Kidney (tissue), 13 donors: ENCODE measurements at regions not wholly inside any gene's neighbourhood (a gene's known extent, or its start where the extent isn't known, plus 50 kb on each side); places are given as distances from the start of the nearest gene placed in this dataset.

Source experiments
- DNase-seq, 5 donors: peaks; one replicate each; pipeline ENCODE4 v3.0.0-alpha.2; 2013 to 2020
- FAIRE-seq: peaks from 2 replicates; lab custom pipeline; 2012; peaks lifted over from hg19 to GRCh38; lab: Jason Lieb, UNC
- H3K27ac ChIP-seq, 2 donors: one replicate each; pipeline ENCODE4 v1.7.0; 2013; ENCODE audit warnings: low read depth in 2 of 2, low read length in 2 of 2, inconsistent platforms in 1 of 2
- H3K27me3 ChIP-seq: one replicate; pipeline ENCODE4 v1.7.1; 2013; ENCODE audit warnings: low read length, inconsistent platforms; ENCODE audit not compliant: control insufficient read depth, insufficient read depth
- H3K36me3 ChIP-seq, 3 donors: one replicate each; pipeline versions ENCODE4 v1.7.0 to v1.7.1; 2013; ENCODE audit warnings: low read length in 3 of 3, control low read depth in 1 of 3, inconsistent platforms in 1 of 3; ENCODE audit not compliant: insufficient read depth in 3 of 3, control insufficient read depth in 2 of 3
- H3K4me1 ChIP-seq, 3 donors: one replicate each; pipeline versions ENCODE4 v1.7.0 to v1.7.1; 2013; ENCODE audit warnings: low read length in 3 of 3, inconsistent platforms in 1 of 3, low read depth in 1 of 3; ENCODE audit not compliant: control insufficient read depth in 2 of 3, insufficient read depth in 2 of 3
- H3K4me3 ChIP-seq, 3 donors: one replicate each; pipeline versions ENCODE4 v1.7.0 to v1.8.1; 2013; ENCODE audit warnings: low read length in 3 of 3, control low read depth in 1 of 3, inconsistent platforms in 1 of 3
- H3K9ac ChIP-seq, 3 donors: one replicate each; pipeline versions ENCODE4 v1.7.0 to v1.7.1; 2013; ENCODE audit warnings: low read length in 3 of 3, control low read depth in 1 of 3, inconsistent platforms in 1 of 3
- H3K9me3 ChIP-seq, 3 donors: one replicate each; pipeline versions ENCODE4 v1.7.0 to v1.7.1; 2013; ENCODE audit warnings: low read length in 3 of 3, control low read depth in 1 of 3, inconsistent platforms in 1 of 3; ENCODE audit not compliant: control insufficient read depth in 2 of 3, insufficient read depth in 1 of 3
- CTCF ChIP-seq: IDR thresholded peaks from 3 replicates; pipeline ENCODE4 v1.5.1; 2012; ENCODE audit warnings: mild to moderate bottlenecking, moderate library complexity, borderline replicate concordance; ENCODE audit not compliant: insufficient read depth; ENCODE audit errors: extremely low read depth
- intact Hi-C: fragments of 100-400 bp; cut with DNase I; formaldehyde crosslinking; loops from one replicate; pipeline ENCODE4 v1.11.1; 2022
- donor health status: control.
- donor health status: control.
- donor health status: control.
- donor health status: control.
- donor health status: control.
- donor health status: DM: yes; HTN: yes; CAD: no.
- donor health status: Normal renal cell carcinoma (clear cell type).

- Histone ChIP-seq H3K4me3 (no peak overlapping the region), H3K9me3 (peaks cover 0 to 12% (median 3%) of the 10 kb centered on the region in 3 donors), H3K27me3 (no peaks in the 10 kb centered on the region), H3K36me3 (no peaks in the 10 kb centered on the region), H3K4me1 (no peaks in the 10 kb centered on the region), H3K27ac (no peak overlapping the region), H3K9ac (no peak overlapping the region)
- intact Hi-C loops, result no loop called here
- no peak for DNase-seq
- no peak for FAIRE-seq
- TF ChIP-seq CTCF, result no peak
Observed at GRCh38 chr5:54669845-54670244, 152.3 kb downstream of the SNX18 start.

GRCh38 chr5:54669285-54669684, 151.7 kb downstream of the SNX18 start:
- no peaks in the 10 kb centered on the region for H3K36me3 ChIP-seq
- DNase-seq, result no peak
- H3K27me3 ChIP-seq, result no peaks in the 10 kb centered on the region

GRCh38 chr5:54668096-54668495, 150.5 kb downstream of the SNX18 start:
- H3K36me3 ChIP-seq, result no peaks in the 10 kb centered on the region
- H3K9me3 ChIP-seq, result peaks cover 0 to 12% (median 3%) of the 10 kb centered on the region in 3 donors
- no peak for TF ChIP-seq CTCF
- no peaks in the 10 kb centered on the region for H3K4me1 ChIP-seq
- no peak overlapping the region for H3K4me3 ChIP-seq
- H3K27me3 ChIP-seq, result no peaks in the 10 kb centered on the region
- H3K9ac ChIP-seq, result no peak overlapping the region
- no peak overlapping the region for H3K27ac ChIP-seq
- DNase-seq (no peak), FAIRE-seq (no peak)
- intact Hi-C loops, result no loop called here

More at GRCh38 chr5:54669285-54669684, 151.7 kb downstream of the SNX18 start:
- Histone ChIP-seq H3K27ac (no peak overlapping the region), H3K9me3 (peaks cover 0 to 12% (median 3%) of the 10 kb centered on the region in 3 donors), H3K9ac (no peak overlapping the region), H3K4me3 (no peak overlapping the region), H3K4me1 (no peaks in the 10 kb centered on the region)
- TF ChIP-seq CTCF, result no peak
- intact Hi-C loops, result no loop called here
- no peak for FAIRE-seq

GRCh38 chr5:54667136-54667535, 149.6 kb downstream of the SNX18 start:
- Histone ChIP-seq H3K9me3 (peaks cover 0 to 10% (median 0%) of the 10 kb centered on the region in 3 donors), H3K36me3 (no peaks in the 10 kb centered on the region), H3K9ac (no peak overlapping the region), H3K4me3 (no peak overlapping the region), H3K4me1 (no peaks in the 10 kb centered on the region), H3K27ac (no peak overlapping the region), H3K27me3 (no peaks in the 10 kb centered on the region)
- DNase-seq (no peak), FAIRE-seq (no peak)
- TF ChIP-seq CTCF, result no peak
- intact Hi-C loops, result no loop called here
